Progenitor cell of endocrine pancreas (in vitro differentiated cells): ENCODE measurements at regions not wholly inside any gene's neighbourhood (a gene's known extent, or its start where the extent isn't known, plus 50 kb on each side); places are given as distances from the start of the nearest gene placed in this dataset.

Experiments used
- DNase-seq: peaks from one replicate; pipeline ENCODE4 v3.0.0; 2021; ENCODE audit warnings: low spot score; ENCODE audit not compliant: unreplicated experiment
- H3K27ac Mint-ChIP-seq: 2 replicates; pipeline ENCODE4 v1.8.0; 2021; ENCODE audit warnings: mild to moderate bottlenecking, moderate library complexity, mixed read lengths
- H3K27me3 Mint-ChIP-seq: 2 replicates; pipeline ENCODE4 v1.8.0; 2021; ENCODE audit warnings: mixed read lengths
- H3K36me3 Mint-ChIP-seq: 2 replicates; pipeline ENCODE4 v1.8.0; 2022; ENCODE audit warnings: mixed read lengths; ENCODE audit not compliant: insufficient read depth
- H3K4me1 Mint-ChIP-seq: 2 replicates; pipeline ENCODE4 v1.8.0; 2021; ENCODE audit warnings: low read depth, mixed read lengths
- H3K4me3 Mint-ChIP-seq: 2 replicates; pipeline ENCODE4 v1.8.0; 2021; ENCODE audit warnings: low read depth, mild to moderate bottlenecking, moderate library complexity, mixed read lengths
- H3K9me3 Mint-ChIP-seq: 2 replicates; pipeline ENCODE4 v1.8.0; 2021; ENCODE audit warnings: low read depth, mixed read lengths
- TF ChIP-seq, protein P1 (sequence below): fragments of 200-600 bp; sonication (generic); IDR thresholded peaks from one replicate; pipeline ENCODE4 v1.5.0; 2021; ENCODE audit warnings: antibody characterized with exemption, mild to moderate bottlenecking; ENCODE audit not compliant: unreplicated experiment

DNA sequence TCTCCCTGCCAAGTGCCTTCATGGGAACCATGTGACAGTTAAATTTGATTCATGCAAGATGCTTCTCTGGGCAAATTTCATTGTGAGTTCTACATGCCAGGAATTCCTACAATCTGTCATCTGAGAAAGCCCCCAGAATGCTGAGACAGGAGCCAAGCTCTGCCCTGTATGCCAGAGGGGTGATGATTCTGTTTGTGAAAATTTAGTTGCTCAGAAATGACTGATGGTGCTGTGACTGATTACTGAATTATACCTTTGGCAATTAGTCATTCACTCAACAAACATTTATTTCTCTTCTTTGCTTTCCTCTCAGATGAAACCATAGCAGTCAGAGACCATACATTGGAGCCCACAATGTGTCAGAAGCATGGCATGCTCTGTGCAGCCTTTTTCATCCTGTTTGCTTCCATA lies 69.0 kb upstream of the ZBED5 start:
- peaks cover 24% of the 10 kb centered on the region for H3K27me3 Mint-ChIP-seq
- H3K4me1 Mint-ChIP-seq, result peaks cover 5% of the 10 kb centered on the region
- TF ChIP-seq, protein P1, sequence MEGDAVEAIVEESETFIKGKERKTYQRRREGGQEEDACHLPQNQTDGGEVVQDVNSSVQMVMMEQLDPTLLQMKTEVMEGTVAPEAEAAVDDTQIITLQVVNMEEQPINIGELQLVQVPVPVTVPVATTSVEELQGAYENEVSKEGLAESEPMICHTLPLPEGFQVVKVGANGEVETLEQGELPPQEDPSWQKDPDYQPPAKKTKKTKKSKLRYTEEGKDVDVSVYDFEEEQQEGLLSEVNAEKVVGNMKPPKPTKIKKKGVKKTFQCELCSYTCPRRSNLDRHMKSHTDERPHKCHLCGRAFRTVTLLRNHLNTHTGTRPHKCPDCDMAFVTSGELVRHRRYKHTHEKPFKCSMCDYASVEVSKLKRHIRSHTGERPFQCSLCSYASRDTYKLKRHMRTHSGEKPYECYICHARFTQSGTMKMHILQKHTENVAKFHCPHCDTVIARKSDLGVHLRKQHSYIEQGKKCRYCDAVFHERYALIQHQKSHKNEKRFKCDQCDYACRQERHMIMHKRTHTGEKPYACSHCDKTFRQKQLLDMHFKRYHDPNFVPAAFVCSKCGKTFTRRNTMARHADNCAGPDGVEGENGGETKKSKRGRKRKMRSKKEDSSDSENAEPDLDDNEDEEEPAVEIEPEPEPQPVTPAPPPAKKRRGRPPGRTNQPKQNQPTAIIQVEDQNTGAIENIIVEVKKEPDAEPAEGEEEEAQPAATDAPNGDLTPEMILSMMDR, result no peak
- no peaks in the 10 kb centered on the region for H3K36me3 Mint-ChIP-seq
- no peak overlapping the region for H3K27ac Mint-ChIP-seq
- no peak for DNase-seq
- no peak overlapping the region for H3K4me3 Mint-ChIP-seq
- no peaks in the 10 kb centered on the region for H3K9me3 Mint-ChIP-seq

DNA sequence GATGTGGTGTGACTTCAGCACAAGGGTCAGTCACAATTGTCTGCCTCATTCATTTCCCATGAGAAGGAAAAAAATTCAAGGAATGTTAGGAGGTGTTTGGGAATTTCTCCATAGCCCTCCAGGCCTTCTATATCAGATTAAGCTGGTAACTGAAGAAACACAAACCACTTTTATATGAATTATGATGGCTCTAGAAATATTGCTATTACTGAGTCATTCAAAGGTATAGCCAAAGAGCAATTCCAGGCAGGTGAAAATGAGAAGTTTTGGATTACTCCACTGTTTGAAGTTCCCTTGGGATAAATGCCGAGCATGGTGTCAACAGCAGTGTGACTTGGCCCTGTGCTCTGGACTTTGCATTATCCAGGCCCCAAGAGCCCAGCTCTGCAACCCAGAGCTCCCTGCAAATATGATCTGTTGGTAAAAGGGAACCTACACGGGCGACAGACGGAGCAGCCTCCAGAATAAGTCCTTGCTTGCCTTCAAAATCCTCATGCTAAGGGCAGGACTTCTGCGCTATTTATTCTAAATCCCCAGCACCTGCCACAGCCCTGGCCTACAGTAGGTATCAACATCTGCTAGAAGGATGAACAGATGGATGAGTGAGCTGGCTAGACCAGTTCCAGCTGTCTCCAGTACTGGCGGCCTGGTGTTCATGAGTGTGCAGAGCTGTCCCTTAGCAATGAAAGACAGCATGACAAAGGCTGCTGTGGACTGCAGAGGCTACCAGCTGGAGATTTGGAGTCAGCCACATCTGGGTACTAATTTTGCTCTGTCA lies 67.5 kb upstream of the ZBED5 start:
- no peak overlapping the region for H3K4me3 Mint-ChIP-seq
- TF ChIP-seq, protein P1, result no peak
- H3K27me3 Mint-ChIP-seq, result peaks cover 26% of the 10 kb centered on the region
- no peaks in the 10 kb centered on the region for H3K9me3 Mint-ChIP-seq
- H3K36me3 Mint-ChIP-seq, result no peaks in the 10 kb centered on the region
- H3K27ac Mint-ChIP-seq, result no peak overlapping the region
- H3K4me1 Mint-ChIP-seq, result no peaks in the 10 kb centered on the region
- no peak for DNase-seq

DNA sequence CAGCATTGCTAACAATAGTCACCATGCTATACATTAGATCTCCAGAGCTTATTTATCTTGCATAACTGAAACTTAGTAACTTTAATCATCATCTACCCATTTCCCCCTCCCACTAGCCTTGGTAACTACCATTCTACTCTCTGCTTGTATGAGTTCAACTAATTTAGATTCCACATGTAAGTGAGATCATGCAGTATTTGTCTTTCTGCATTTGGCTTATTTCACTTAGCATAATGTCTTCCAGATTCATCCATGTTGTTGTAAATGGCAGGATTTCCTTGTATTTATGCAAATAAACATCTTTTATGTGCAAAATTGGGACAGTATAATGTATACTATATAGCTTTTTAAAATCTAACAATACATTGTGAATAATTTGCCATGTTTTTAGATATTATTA lies 66.0 kb upstream of the ZBED5 start:
- TF ChIP-seq, protein P1, result no peak
- DNase-seq, result no peak
- Mint-ChIP-seq H3K9me3 (no peaks in the 10 kb centered on the region), H3K27ac (no peak overlapping the region), H3K36me3 (no peaks in the 10 kb centered on the region), H3K4me1 (no peaks in the 10 kb centered on the region), H3K4me3 (no peak overlapping the region), H3K27me3 (peaks cover 16% of the 10 kb centered on the region)

DNA sequence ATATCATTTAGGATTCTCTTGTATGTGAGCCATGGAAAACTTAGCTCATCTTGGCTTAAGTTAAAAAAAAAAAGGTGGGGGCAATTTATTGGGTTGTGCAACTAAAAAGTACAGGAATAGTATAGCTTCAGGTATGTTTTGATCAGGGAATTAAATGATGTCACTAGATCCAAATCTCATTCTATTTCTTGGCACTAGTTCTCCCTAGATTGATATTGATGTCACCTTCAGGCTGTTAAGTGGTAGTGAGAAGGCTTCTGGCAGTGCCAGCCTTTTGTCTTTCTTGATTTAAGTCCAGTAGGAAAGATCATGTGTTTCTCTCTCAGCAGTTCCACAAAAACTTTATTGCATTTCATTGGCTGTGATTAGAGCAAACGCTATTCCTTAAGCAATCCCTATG lies 65.0 kb upstream of the ZBED5 start:
- Mint-ChIP-seq H3K4me3 (no peak overlapping the region), H3K4me1 (no peaks in the 10 kb centered on the region), H3K9me3 (peaks cover 8% of the 10 kb centered on the region), H3K36me3 (peaks cover 2% of the 10 kb centered on the region), H3K27me3 (peaks cover 11% of the 10 kb centered on the region), H3K27ac (no peak overlapping the region)
- TF ChIP-seq, protein P1, result no peak
- DNase-seq, result no peak

DNA sequence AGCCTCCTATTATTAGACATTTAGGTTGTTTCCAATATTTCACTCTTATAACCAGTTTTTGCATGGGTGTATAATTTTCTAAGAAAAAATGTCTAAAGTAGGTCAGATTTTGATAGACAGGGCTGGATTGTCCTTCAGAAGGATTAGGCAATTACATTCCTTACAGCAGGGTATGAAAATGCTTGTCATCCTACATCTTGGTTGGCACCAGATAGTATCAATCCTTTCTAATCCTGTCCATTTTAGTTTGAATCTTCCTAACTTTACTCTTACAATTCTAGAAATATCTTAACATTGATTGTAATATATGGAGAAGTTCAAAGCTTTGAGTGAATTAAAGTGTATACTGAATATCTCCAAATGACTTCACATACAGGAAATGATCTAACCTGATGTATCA lies 63.0 kb upstream of the ZBED5 start:
- H3K4me1 Mint-ChIP-seq, result no peaks in the 10 kb centered on the region
- H3K27ac Mint-ChIP-seq, result no peak overlapping the region
- no peak overlapping the region for H3K4me3 Mint-ChIP-seq
- TF ChIP-seq, protein P1, result no peak
- H3K9me3 Mint-ChIP-seq, result peaks cover 8% of the 10 kb centered on the region
- H3K36me3 Mint-ChIP-seq, result peaks cover 2% of the 10 kb centered on the region
- DNase-seq, result no peak
- H3K27me3 Mint-ChIP-seq, result peaks cover 8% of the 10 kb centered on the region
